ENCODE measurements at regions not wholly inside any gene's neighbourhood (a gene's known extent, or its start where the extent isn't known, plus 50 kb on each side); places are given as distances from the start of the nearest gene placed in this dataset.
A peak's percentile ranks its signal among the peaks of the same experiment; 100 is the strongest.

DNA sequence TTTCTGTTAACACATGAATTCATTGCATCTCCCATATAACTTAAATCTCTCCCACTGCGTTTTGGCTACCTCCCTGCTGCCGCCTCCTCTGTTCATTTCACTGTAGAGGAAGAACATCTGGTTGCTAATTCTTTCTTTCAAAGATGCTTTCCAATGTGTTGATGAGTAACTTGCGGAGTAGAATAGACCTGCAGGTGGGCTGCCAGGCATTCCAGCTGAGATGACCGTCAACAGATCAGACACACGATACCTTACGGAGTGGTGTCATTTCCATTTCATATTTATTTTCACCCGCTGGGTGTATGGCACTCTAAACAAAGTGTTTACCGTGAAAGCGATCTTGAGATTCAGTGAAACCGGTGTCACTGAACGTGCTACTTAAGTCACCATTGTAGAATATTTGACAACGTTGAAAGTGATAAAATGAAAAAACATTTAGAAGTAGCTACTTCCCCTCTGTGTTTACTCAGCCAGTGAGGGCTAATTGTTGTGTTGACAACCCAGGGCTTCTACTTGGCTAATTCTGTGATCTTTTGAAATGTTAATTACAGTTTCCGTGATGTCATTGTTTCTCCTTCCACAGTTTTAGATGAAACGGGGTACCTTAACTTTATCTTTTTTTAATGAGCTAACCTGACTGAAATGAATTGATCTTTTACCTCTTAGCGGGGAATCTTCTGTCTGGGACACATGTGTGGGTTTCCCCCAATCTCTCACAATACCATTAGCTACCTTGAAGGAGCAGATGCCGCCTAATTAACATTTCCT is 228.5 kb upstream of the ARGLU1 start:
- TF ChIP-seq, protein P1, sequence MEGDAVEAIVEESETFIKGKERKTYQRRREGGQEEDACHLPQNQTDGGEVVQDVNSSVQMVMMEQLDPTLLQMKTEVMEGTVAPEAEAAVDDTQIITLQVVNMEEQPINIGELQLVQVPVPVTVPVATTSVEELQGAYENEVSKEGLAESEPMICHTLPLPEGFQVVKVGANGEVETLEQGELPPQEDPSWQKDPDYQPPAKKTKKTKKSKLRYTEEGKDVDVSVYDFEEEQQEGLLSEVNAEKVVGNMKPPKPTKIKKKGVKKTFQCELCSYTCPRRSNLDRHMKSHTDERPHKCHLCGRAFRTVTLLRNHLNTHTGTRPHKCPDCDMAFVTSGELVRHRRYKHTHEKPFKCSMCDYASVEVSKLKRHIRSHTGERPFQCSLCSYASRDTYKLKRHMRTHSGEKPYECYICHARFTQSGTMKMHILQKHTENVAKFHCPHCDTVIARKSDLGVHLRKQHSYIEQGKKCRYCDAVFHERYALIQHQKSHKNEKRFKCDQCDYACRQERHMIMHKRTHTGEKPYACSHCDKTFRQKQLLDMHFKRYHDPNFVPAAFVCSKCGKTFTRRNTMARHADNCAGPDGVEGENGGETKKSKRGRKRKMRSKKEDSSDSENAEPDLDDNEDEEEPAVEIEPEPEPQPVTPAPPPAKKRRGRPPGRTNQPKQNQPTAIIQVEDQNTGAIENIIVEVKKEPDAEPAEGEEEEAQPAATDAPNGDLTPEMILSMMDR (IDR thresholded peaks at IDR 0.05; ENCODE audit: insufficient read depth, low read depth, low read length, missing control alignments): no peak
- no peak for DNase-seq (ENCODE audit: low read depth)
- peak overlapping the region; percentile 9 for H3K4me3 ChIP-seq (ENCODE audit: low read length)

DNA sequence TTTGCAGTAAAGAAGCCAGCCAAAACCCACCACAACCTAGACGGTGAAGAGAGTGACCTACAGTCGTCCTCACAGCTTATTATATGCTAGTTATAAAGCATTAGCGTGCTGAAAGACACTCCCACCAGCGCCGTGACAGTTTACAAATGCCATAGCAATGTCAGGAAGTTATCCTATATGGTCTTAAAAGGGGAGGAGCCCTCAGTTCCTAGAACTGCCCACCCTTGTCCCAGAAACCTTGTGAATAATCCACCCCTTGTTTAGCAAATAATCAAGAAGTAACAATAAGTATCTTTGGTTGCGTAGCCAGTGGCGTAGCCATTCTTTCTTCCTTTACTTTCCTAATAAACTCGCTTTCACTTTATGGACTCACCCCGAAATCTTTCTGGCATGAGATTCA is 227.9 kb upstream of the ARGLU1 start:
- TF ChIP-seq, protein P1 (IDR thresholded peaks at IDR 0.05; ENCODE audit: insufficient read depth, low read depth, low read length, missing control alignments): no peak
- peak; percentile 4 for DNase-seq (ENCODE audit: low read depth)
- peak overlapping the region; percentile 9 for H3K4me3 ChIP-seq (ENCODE audit: low read length)

DNA sequence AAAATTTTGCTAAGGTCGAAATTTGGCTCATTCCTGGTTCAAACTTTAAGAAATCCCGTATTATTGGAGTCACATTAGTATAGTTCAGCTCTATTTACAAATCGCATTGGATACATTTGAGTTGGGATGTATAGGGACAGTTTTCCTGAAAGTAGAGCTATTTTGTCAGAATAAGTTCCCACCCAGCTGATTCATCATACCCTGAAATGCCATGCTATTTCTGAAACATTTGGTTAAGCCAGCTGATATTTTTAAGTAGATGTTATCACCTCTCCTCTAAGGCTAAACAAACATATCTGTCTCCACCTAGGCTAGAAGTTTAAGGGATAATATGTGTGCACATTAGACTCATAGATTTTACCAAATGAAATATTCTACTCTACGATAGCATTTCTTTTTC is 226.2 kb upstream of the ARGLU1 start:
- H3K4me3 ChIP-seq (ENCODE audit: low read length): no peak overlapping the region
- no peak for DNase-seq (ENCODE audit: low read depth)
- TF ChIP-seq, protein P1 (IDR thresholded peaks at IDR 0.05; ENCODE audit: insufficient read depth, low read depth, low read length, missing control alignments): no peak

DNA sequence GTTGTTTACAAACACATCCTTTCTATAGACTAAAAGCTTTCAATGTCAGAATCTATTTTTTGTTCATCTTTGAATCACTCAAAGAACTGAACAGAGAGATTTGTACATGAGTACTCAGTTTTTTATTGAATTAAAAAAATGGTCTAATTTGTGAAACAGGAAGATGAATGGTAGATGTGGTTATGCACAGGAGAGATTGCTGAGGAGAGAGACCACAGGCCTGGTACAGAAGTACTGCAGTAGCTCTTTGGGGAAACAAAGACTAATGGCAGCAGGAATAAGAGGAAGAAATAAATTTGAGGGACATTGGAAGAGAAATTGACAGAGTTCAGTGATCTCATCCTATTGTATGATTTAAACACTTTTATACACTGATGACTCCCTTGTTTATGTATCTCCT is 222.0 kb upstream of the ARGLU1 start:
- TF ChIP-seq, protein P1 (IDR thresholded peaks at IDR 0.05; ENCODE audit: insufficient read depth, low read depth, low read length, missing control alignments): no peak

DNA sequence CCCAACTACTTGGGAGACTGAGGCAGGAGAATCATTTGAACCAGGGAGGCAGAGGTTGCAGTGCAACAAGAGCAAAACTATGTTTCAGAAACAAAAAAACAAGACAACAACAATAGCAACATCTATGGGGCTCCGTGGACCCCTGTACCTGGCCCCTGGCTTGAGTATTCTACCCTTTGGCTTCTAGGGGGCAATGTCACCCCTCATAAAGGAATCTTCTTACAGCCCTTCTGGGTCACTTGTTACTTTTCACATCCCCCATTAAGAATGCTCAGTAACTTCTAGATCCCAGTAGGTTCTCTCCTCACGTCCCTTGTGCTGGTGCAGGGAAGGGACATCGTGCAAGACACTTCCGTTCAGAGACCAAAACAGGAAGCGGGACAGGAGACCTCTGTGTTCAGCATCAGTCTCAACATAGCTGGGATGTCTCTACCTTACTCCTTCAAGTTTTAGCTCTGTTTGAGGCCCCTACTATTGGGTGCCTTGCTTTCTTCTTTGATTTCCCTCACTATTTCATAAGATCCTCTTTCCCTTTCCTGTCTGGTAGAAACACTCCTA is 218.1 kb upstream of the ARGLU1 start:
- TF ChIP-seq, protein P1 (IDR thresholded peaks at IDR 0.05; ENCODE audit: insufficient read depth, low read depth, low read length, missing control alignments): no peak
- no peak for DNase-seq (ENCODE audit: low read depth)
- H3K4me3 ChIP-seq (ENCODE audit: low read length): no peak overlapping the region

More for the DNA sequence above, 222.0 kb upstream of the ARGLU1 start:
- H3K4me3 ChIP-seq (ENCODE audit: low read length): no peak overlapping the region
- no peak for DNase-seq (ENCODE audit: low read depth)

DNA sequence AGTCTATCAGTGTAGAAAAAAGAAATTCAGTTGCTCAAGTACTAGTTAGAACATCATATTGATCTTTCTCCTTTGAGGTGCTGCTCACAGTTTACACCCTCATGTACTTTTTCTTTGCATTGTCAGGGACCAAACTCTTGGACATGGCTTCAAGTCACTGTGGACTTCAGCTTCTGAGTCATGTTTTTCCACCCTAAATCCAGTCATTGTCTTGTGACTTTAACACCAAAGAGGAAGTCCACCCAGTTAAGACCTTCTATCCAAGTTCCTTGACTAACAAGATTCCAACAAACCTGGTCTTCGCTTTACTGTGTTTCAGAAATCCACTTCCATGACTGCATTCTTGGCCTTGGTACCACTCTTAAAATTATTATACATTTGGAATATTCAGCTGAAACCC is 206.7 kb upstream of the ARGLU1 start:
- TF ChIP-seq, protein P1 (IDR thresholded peaks at IDR 0.05; ENCODE audit: insufficient read depth, low read depth, low read length, missing control alignments): no peak
- no peak overlapping the region for H3K4me3 ChIP-seq (ENCODE audit: low read length)
- no peak for DNase-seq (ENCODE audit: low read depth)
